GM23338 (cell line): ENCODE measurements at regions not wholly inside any gene's neighbourhood (a gene's known extent, or its start where the extent isn't known, plus 50 kb on each side); places are given as distances from the start of the nearest gene placed in this dataset.

Source experiments
- ATAC-seq: fragments of 200-7000 bp; cut with Tn5 transposase; 3 replicates; pipeline ENCODE4 v1.9.1; 2020
- DNase-seq: peaks from one replicate; pipeline ENCODE4 v3.0.0-alpha.2; 2015; ENCODE audit warnings: low spot score
- H2AFZ ChIP-seq: fragments of 200-600 bp; sonication (generic); 2 replicates; pipeline ENCODE4 v1.8.0; 2016; ENCODE audit warnings: antibody characterized with exemption, mild to moderate bottlenecking, moderate library complexity
- H3F3A ChIP-seq: fragments of 200-600 bp; sonication (generic); replicated peaks from 2 replicates; pipeline ENCODE4 v1.8.0; 2017; ENCODE audit warnings: antibody characterized with exemption, mixed run types, low read depth
- H3K27ac ChIP-seq: fragments of 200-600 bp; sonication (generic); 2 replicates; pipeline ENCODE4 v1.6.1; 2016; ENCODE audit warnings: low read depth
- H3K27me3 ChIP-seq: fragments of 200-600 bp; sonication (generic); 2 replicates; pipeline ENCODE4 v1.8.0; 2016; ENCODE audit warnings: mild to moderate bottlenecking, mixed run types, moderate library complexity; ENCODE audit not compliant: insufficient read depth
- H3K36me3 ChIP-seq: fragments of 200-600 bp; sonication (generic); 2 replicates; pipeline ENCODE4 v1.8.0; 2016; ENCODE audit warnings: mild to moderate bottlenecking; ENCODE audit not compliant: insufficient read depth
- H3K4me1 ChIP-seq: fragments of 200-600 bp; sonication (generic); 2 replicates; pipeline ENCODE4 v1.8.0; 2016; ENCODE audit warnings: mild to moderate bottlenecking, moderate library complexity; ENCODE audit not compliant: insufficient read depth
- H3K4me2 ChIP-seq: fragments of 200-600 bp; sonication (generic); 2 replicates; pipeline ENCODE4 v1.7.1; 2017; ENCODE audit warnings: mixed run types
- H3K4me3 ChIP-seq: fragments of 200-600 bp; sonication (generic); 2 replicates; pipeline ENCODE4 v1.6.1; 2016; ENCODE audit warnings: mixed run types
- H3K79me2 ChIP-seq: fragments of 200-600 bp; sonication (generic); replicated peaks from 2 replicates; pipeline ENCODE4 v1.8.0; 2017; ENCODE audit warnings: mild to moderate bottlenecking; ENCODE audit not compliant: insufficient read depth
- H3K9me2 ChIP-seq: fragments of 200-600 bp; sonication (generic); 2 replicates; pipeline ENCODE4 v1.8.0; 2017; ENCODE audit not compliant: insufficient read depth
- H4K20me1 ChIP-seq: fragments of 200-600 bp; sonication (generic); replicated peaks from 2 replicates; pipeline ENCODE4 v1.8.0; 2017; ENCODE audit warnings: mild to moderate bottlenecking; ENCODE audit not compliant: insufficient read depth
- H3K27ac Mint-ChIP-seq: 2 replicates; pipeline ENCODE4 v1.8.0; 2020; ENCODE audit warnings: inconsistent platforms, mild to moderate bottlenecking, moderate library complexity, mixed read lengths
- H3K27me3 Mint-ChIP-seq: 3 replicates; pipeline ENCODE4 v1.8.0; 2022; ENCODE audit warnings: low read depth, mild to moderate bottlenecking, moderate library complexity, mixed read lengths, inconsistent platforms; ENCODE audit not compliant: insufficient read depth, poor library complexity
- H3K36me3 Mint-ChIP-seq: 3 replicates; pipeline ENCODE4 v1.8.0; 2021; ENCODE audit warnings: low read depth, mild to moderate bottlenecking, inconsistent platforms, moderate library complexity, mixed read lengths
- H3K4me1 Mint-ChIP-seq: 3 replicates; pipeline ENCODE4 v1.8.0; 2020; ENCODE audit warnings: mild to moderate bottlenecking, inconsistent platforms, mixed read lengths
- H3K4me3 Mint-ChIP-seq: 3 replicates; pipeline ENCODE4 v1.8.0; 2021; ENCODE audit warnings: moderate library complexity, mild to moderate bottlenecking, inconsistent platforms, mixed read lengths
- H3K9me3 Mint-ChIP-seq: 3 replicates; pipeline ENCODE4 v1.8.0; 2020; ENCODE audit warnings: moderate library complexity, mild to moderate bottlenecking, inconsistent platforms, mixed read lengths
- CREB1 ChIP-seq: fragments of 250-450 bp; sonication (Bioruptor Pico); IDR thresholded peaks from 2 replicates; pipeline ENCODE4 v1.5.0; 2020; ENCODE audit warnings: low read depth, mild to moderate bottlenecking, moderate library complexity
- ETS1 ChIP-seq: IDR thresholded peaks from 2 replicates; pipeline ENCODE4 v1.6.1; 2016; ENCODE audit warnings: antibody characterized with exemption
- EZH2 ChIP-seq: fragments of 200-600 bp; sonication (generic); IDR thresholded peaks from one replicate; pipeline ENCODE4 v1.8.0; 2017; ENCODE audit warnings: antibody characterized with exemption, mild to moderate bottlenecking, low read depth; ENCODE audit not compliant: unreplicated experiment
- EZH2phosphoT487 ChIP-seq: fragments of 200-600 bp; sonication (generic); IDR thresholded peaks from one replicate; pipeline ENCODE4 v1.8.1; 2018; ENCODE audit warnings: antibody characterized with exemption; ENCODE audit not compliant: unreplicated experiment
- JUNB ChIP-seq: IDR thresholded peaks from one replicate; pipeline ENCODE4 v1.6.1; 2016; ENCODE audit warnings: antibody characterized with exemption; ENCODE audit not compliant: unreplicated experiment
- NANOG ChIP-seq: IDR thresholded peaks from 2 replicates; pipeline ENCODE4 v1.6.1; 2016; ENCODE audit warnings: antibody characterized with exemption, borderline replicate concordance
- POLR2AphosphoS5 ChIP-seq: IDR thresholded peaks from 2 replicates; pipeline ENCODE4 v1.6.1; 2016; ENCODE audit warnings: antibody characterized with exemption, low read depth
- STAT1 ChIP-seq: IDR thresholded peaks from one replicate; pipeline ENCODE4 v1.6.1; 2016; ENCODE audit warnings: antibody characterized with exemption; ENCODE audit not compliant: unreplicated experiment
- ZNF114 ChIP-seq: fragments of 250-450 bp; sonication (Bioruptor Pico); IDR thresholded peaks from 2 replicates; pipeline ENCODE4 v1.5.0; 2020; ENCODE audit warnings: mild to moderate bottlenecking, moderate library complexity
- ZNF331 ChIP-seq: fragments of 250-450 bp; sonication (Bioruptor Pico); IDR thresholded peaks from 2 replicates; pipeline ENCODE4 v1.5.0; 2020; ENCODE audit warnings: low read depth, mild to moderate bottlenecking, moderate library complexity
- ZNF462 ChIP-seq: fragments of 250-450 bp; sonication (Bioruptor Pico); IDR thresholded peaks from 2 replicates; pipeline ENCODE4 v1.5.0; 2020; ENCODE audit warnings: mild to moderate bottlenecking, moderate library complexity
- TF ChIP-seq, protein P1 (sequence below), 2 experiments: fragments of 200-600 bp in 1 of 2; sonication (generic) in 1 of 2; conservative IDR thresholded peaks; 2 replicates each; pipeline versions ENCODE4 v1.5.1 to v1.6.1; 2016 to 2017; ENCODE audit warnings: antibody characterized with exemption in 2 of 2, low read depth in 2 of 2, mild to moderate bottlenecking in 2 of 2, moderate library complexity in 1 of 2
- TF ChIP-seq, protein P2 (sequence below): IDR thresholded peaks from one replicate; pipeline ENCODE4 v1.6.1; 2018; ENCODE audit warnings: antibody characterized with exemption; ENCODE audit not compliant: unreplicated experiment

GRCh38 chr5:126097876-126098275 lies 325.3 kb upstream of the GRAMD2B start (continued):
- TF ChIP-seq, protein P1, sequence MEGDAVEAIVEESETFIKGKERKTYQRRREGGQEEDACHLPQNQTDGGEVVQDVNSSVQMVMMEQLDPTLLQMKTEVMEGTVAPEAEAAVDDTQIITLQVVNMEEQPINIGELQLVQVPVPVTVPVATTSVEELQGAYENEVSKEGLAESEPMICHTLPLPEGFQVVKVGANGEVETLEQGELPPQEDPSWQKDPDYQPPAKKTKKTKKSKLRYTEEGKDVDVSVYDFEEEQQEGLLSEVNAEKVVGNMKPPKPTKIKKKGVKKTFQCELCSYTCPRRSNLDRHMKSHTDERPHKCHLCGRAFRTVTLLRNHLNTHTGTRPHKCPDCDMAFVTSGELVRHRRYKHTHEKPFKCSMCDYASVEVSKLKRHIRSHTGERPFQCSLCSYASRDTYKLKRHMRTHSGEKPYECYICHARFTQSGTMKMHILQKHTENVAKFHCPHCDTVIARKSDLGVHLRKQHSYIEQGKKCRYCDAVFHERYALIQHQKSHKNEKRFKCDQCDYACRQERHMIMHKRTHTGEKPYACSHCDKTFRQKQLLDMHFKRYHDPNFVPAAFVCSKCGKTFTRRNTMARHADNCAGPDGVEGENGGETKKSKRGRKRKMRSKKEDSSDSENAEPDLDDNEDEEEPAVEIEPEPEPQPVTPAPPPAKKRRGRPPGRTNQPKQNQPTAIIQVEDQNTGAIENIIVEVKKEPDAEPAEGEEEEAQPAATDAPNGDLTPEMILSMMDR (conservative IDR thresholded peaks at IDR 0.05; ENCODE audit: low read depth in 2 of 2): no peak
- TF ChIP-seq JUNB (no peak), POLR2AphosphoS5 (no peak), STAT1 (no peak)
- TF ChIP-seq, protein P2, sequence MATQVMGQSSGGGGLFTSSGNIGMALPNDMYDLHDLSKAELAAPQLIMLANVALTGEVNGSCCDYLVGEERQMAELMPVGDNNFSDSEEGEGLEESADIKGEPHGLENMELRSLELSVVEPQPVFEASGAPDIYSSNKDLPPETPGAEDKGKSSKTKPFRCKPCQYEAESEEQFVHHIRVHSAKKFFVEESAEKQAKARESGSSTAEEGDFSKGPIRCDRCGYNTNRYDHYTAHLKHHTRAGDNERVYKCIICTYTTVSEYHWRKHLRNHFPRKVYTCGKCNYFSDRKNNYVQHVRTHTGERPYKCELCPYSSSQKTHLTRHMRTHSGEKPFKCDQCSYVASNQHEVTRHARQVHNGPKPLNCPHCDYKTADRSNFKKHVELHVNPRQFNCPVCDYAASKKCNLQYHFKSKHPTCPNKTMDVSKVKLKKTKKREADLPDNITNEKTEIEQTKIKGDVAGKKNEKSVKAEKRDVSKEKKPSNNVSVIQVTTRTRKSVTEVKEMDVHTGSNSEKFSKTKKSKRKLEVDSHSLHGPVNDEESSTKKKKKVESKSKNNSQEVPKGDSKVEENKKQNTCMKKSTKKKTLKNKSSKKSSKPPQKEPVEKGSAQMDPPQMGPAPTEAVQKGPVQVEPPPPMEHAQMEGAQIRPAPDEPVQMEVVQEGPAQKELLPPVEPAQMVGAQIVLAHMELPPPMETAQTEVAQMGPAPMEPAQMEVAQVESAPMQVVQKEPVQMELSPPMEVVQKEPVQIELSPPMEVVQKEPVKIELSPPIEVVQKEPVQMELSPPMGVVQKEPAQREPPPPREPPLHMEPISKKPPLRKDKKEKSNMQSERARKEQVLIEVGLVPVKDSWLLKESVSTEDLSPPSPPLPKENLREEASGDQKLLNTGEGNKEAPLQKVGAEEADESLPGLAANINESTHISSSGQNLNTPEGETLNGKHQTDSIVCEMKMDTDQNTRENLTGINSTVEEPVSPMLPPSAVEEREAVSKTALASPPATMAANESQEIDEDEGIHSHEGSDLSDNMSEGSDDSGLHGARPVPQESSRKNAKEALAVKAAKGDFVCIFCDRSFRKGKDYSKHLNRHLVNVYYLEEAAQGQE: no peak

- Mint-ChIP-seq H3K9me3 (peaks cover 5% of the 10 kb centered on the region; the same call in 1 of the 3 replicates), H3K4me3 (no peak overlapping the region), H3K36me3 (peaks cover 7% of the 10 kb centered on the region; the same call in 1 of the 3 replicates), H3K27me3 (no peaks in the 10 kb centered on the region), H3K4me1 (no peaks in the 10 kb centered on the region; the same call in 2 of the 3 replicates), H3K27ac (no peak overlapping the region)
- Histone ChIP-seq H3K27me3 (no peaks in the 10 kb centered on the region), H3K27ac (no peak overlapping the region), H3K4me2 (no peak overlapping the region), H3K36me3 (no peaks in the 10 kb centered on the region), H3K4me3 (no peak overlapping the region), H3K4me1 (no peaks in the 10 kb centered on the region), H3K9me2 (peaks cover 16% of the 10 kb centered on the region), H2AFZ (no peak overlapping the region; the same call in 1 of the 2 replicates), H4K20me1 (no peaks in the 10 kb centered on the region), H3K79me2 (no peaks in the 10 kb centered on the region), H3F3A (no peaks in the 10 kb centered on the region)
- ATAC-seq (no peak), DNase-seq (no peak)
- TF ChIP-seq NANOG (no peak), ZNF462 (CRISPR knock-in tag) (no peak), ZNF331 (CRISPR knock-in tag) (no peak), STAT1 (no peak), EZH2phosphoT487 (no peak), ZNF114 (CRISPR knock-in tag) (no peak), EZH2 (no peak), ETS1 (no peak), CREB1 (CRISPR knock-in tag) (no peak)
Observed at GRCh38 chr5:126098330-126099017, 324.7 kb upstream of the GRAMD2B start.
